ENCODE measurements at regions not wholly inside any gene's neighbourhood (a gene's known extent, or its start where the extent isn't known, plus 50 kb on each side); places are given as distances from the start of the nearest gene placed in this dataset.
"Not testable (repeated sequence)": the region's sequence is repeated elsewhere in the genome, so short reads cannot be mapped to it uniquely, and the experiment has no call there.

GRCh38 chr7:150101282-150101681 lies 221.9 kb upstream of the LRRC61 start:
- not testable (repeated sequence) for TF ChIP-seq POLR2AphosphoS5 (IDR thresholded peaks at IDR 0.05; ENCODE audit: low read depth, low read length); CTCF (IDR thresholded peaks at IDR 0.05); SIN3A (IDR thresholded peaks at IDR 0.05; ENCODE audit: borderline replicate concordance, insufficient read depth, low read depth, low read length); TCF7L2 (IDR thresholded peaks at IDR 0.05; ENCODE audit: low read depth, low read length); REST (IDR thresholded peaks at IDR 0.05; ENCODE audit: insufficient read depth in 1 of 2, low read depth in 2 of 2, low read length in 1 of 2)

Data from Panc1 (cell line).